ENCODE measurements at regions not wholly inside any gene's neighbourhood (a gene's known extent, or its start where the extent isn't known, plus 50 kb on each side); places are given as distances from the start of the nearest gene placed in this dataset.

- TF ChIP-seq CTCF (IDR thresholded peaks at IDR 0.05; ENCODE audit: insufficient read depth, low read depth, low read length, missing control alignments) = no peak
- DNase-seq (ENCODE audit: low read depth) = peak; percentile 8
- H3K4me3 ChIP-seq (ENCODE audit: low read depth, low read length) = no peak overlapping the region
These were observed 213.3 kb downstream of the PCSK1 start for GRCh38 chr5:96219580-96220281.

GRCh38 chr5:96218653-96219052 lies 214.4 kb downstream of the PCSK1 start:
- DNase-seq (ENCODE audit: low read depth) = no peak
- no peak overlapping the region for H3K4me3 ChIP-seq (ENCODE audit: low read depth, low read length)
- no peak for TF ChIP-seq CTCF (IDR thresholded peaks at IDR 0.05; ENCODE audit: insufficient read depth, low read depth, low read length, missing control alignments)

GRCh38 chr5:96214442-96215197 lies 218.4 kb downstream of the PCSK1 start:
- no peak overlapping the region for H3K4me3 ChIP-seq (ENCODE audit: low read depth, low read length)
- DNase-seq (ENCODE audit: low read depth) = no peak
- TF ChIP-seq CTCF (IDR thresholded peaks at IDR 0.05; ENCODE audit: insufficient read depth, low read depth, low read length, missing control alignments) = no peak

- no peak overlapping the region for H3K4me3 ChIP-seq (ENCODE audit: low read depth, low read length)
- DNase-seq (ENCODE audit: low read depth) = no peak
- no peak for TF ChIP-seq CTCF (IDR thresholded peaks at IDR 0.05; ENCODE audit: insufficient read depth, low read depth, low read length, missing control alignments)
These were observed 223.2 kb downstream of the PCSK1 start for GRCh38 chr5:96209829-96210228.

GRCh38 chr5:96207420-96207819 lies 225.6 kb downstream of the PCSK1 start:
- no peak for TF ChIP-seq CTCF (IDR thresholded peaks at IDR 0.05; ENCODE audit: insufficient read depth, low read depth, low read length, missing control alignments)
- DNase-seq (ENCODE audit: low read depth) = no peak
- no peak overlapping the region for H3K4me3 ChIP-seq (ENCODE audit: low read depth, low read length)

- TF ChIP-seq CTCF (IDR thresholded peaks at IDR 0.05; ENCODE audit: insufficient read depth, low read depth, low read length, missing control alignments) = no peak
These were observed 229.3 kb downstream of the PCSK1 start for GRCh38 chr5:96203761-96204160.

More at GRCh38 chr5:96203761-96204160, 229.3 kb downstream of the PCSK1 start:
- no peak overlapping the region for H3K4me3 ChIP-seq (ENCODE audit: low read depth, low read length)
- no peak for DNase-seq (ENCODE audit: low read depth)
